GM23338 (cell line): ENCODE measurements at regions not wholly inside any gene's neighbourhood (a gene's known extent, or its start where the extent isn't known, plus 50 kb on each side); places are given as distances from the start of the nearest gene placed in this dataset.

ENCODE experiments used
- ATAC-seq: fragments of 200-7000 bp; cut with Tn5 transposase; 3 replicates; pipeline ENCODE4 v1.9.1; 2020
- DNase-seq: peaks from one replicate; pipeline ENCODE4 v3.0.0-alpha.2; 2015; ENCODE audit warnings: low spot score
- H2AFZ ChIP-seq: fragments of 200-600 bp; sonication (generic); 2 replicates; pipeline ENCODE4 v1.8.0; 2016; ENCODE audit warnings: antibody characterized with exemption, mild to moderate bottlenecking, moderate library complexity
- H3F3A ChIP-seq: fragments of 200-600 bp; sonication (generic); replicated peaks from 2 replicates; pipeline ENCODE4 v1.8.0; 2017; ENCODE audit warnings: antibody characterized with exemption, mixed run types, low read depth
- H3K27ac ChIP-seq: fragments of 200-600 bp; sonication (generic); 2 replicates; pipeline ENCODE4 v1.6.1; 2016; ENCODE audit warnings: low read depth
- H3K27me3 ChIP-seq: fragments of 200-600 bp; sonication (generic); 2 replicates; pipeline ENCODE4 v1.8.0; 2016; ENCODE audit warnings: mild to moderate bottlenecking, mixed run types, moderate library complexity; ENCODE audit not compliant: insufficient read depth
- H3K36me3 ChIP-seq: fragments of 200-600 bp; sonication (generic); 2 replicates; pipeline ENCODE4 v1.8.0; 2016; ENCODE audit warnings: mild to moderate bottlenecking; ENCODE audit not compliant: insufficient read depth
- H3K4me1 ChIP-seq: fragments of 200-600 bp; sonication (generic); 2 replicates; pipeline ENCODE4 v1.8.0; 2016; ENCODE audit warnings: mild to moderate bottlenecking, moderate library complexity; ENCODE audit not compliant: insufficient read depth
- H3K4me2 ChIP-seq: fragments of 200-600 bp; sonication (generic); 2 replicates; pipeline ENCODE4 v1.7.1; 2017; ENCODE audit warnings: mixed run types
- H3K4me3 ChIP-seq: fragments of 200-600 bp; sonication (generic); 2 replicates; pipeline ENCODE4 v1.6.1; 2016; ENCODE audit warnings: mixed run types
- H3K79me2 ChIP-seq: fragments of 200-600 bp; sonication (generic); replicated peaks from 2 replicates; pipeline ENCODE4 v1.8.0; 2017; ENCODE audit warnings: mild to moderate bottlenecking; ENCODE audit not compliant: insufficient read depth
- H3K9me2 ChIP-seq: fragments of 200-600 bp; sonication (generic); 2 replicates; pipeline ENCODE4 v1.8.0; 2017; ENCODE audit not compliant: insufficient read depth
- H4K20me1 ChIP-seq: fragments of 200-600 bp; sonication (generic); replicated peaks from 2 replicates; pipeline ENCODE4 v1.8.0; 2017; ENCODE audit warnings: mild to moderate bottlenecking; ENCODE audit not compliant: insufficient read depth
- H3K27ac Mint-ChIP-seq: 2 replicates; pipeline ENCODE4 v1.8.0; 2020; ENCODE audit warnings: inconsistent platforms, mild to moderate bottlenecking, moderate library complexity, mixed read lengths
- H3K27me3 Mint-ChIP-seq: 3 replicates; pipeline ENCODE4 v1.8.0; 2022; ENCODE audit warnings: low read depth, mild to moderate bottlenecking, moderate library complexity, mixed read lengths, inconsistent platforms; ENCODE audit not compliant: insufficient read depth, poor library complexity
- H3K36me3 Mint-ChIP-seq: 3 replicates; pipeline ENCODE4 v1.8.0; 2021; ENCODE audit warnings: low read depth, mild to moderate bottlenecking, inconsistent platforms, moderate library complexity, mixed read lengths
- H3K4me1 Mint-ChIP-seq: 3 replicates; pipeline ENCODE4 v1.8.0; 2020; ENCODE audit warnings: mild to moderate bottlenecking, inconsistent platforms, mixed read lengths
- H3K4me3 Mint-ChIP-seq: 3 replicates; pipeline ENCODE4 v1.8.0; 2021; ENCODE audit warnings: moderate library complexity, mild to moderate bottlenecking, inconsistent platforms, mixed read lengths
- H3K9me3 Mint-ChIP-seq: 3 replicates; pipeline ENCODE4 v1.8.0; 2020; ENCODE audit warnings: moderate library complexity, mild to moderate bottlenecking, inconsistent platforms, mixed read lengths
- CREB1 ChIP-seq: fragments of 250-450 bp; sonication (Bioruptor Pico); IDR thresholded peaks from 2 replicates; pipeline ENCODE4 v1.5.0; 2020; ENCODE audit warnings: low read depth, mild to moderate bottlenecking, moderate library complexity
- CTCF ChIP-seq, 2 experiments: fragments of 200-600 bp in 1 of 2; sonication (generic) in 1 of 2; conservative IDR thresholded peaks; 2 replicates each; pipeline versions ENCODE4 v1.5.1 to v1.6.1; 2016 to 2017; ENCODE audit warnings: antibody characterized with exemption in 2 of 2, low read depth in 2 of 2, mild to moderate bottlenecking in 2 of 2, moderate library complexity in 1 of 2
- ETS1 ChIP-seq: IDR thresholded peaks from 2 replicates; pipeline ENCODE4 v1.6.1; 2016; ENCODE audit warnings: antibody characterized with exemption
- EZH2 ChIP-seq: fragments of 200-600 bp; sonication (generic); IDR thresholded peaks from one replicate; pipeline ENCODE4 v1.8.0; 2017; ENCODE audit warnings: antibody characterized with exemption, mild to moderate bottlenecking, low read depth; ENCODE audit not compliant: unreplicated experiment
- EZH2phosphoT487 ChIP-seq: fragments of 200-600 bp; sonication (generic); IDR thresholded peaks from one replicate; pipeline ENCODE4 v1.8.1; 2018; ENCODE audit warnings: antibody characterized with exemption; ENCODE audit not compliant: unreplicated experiment
- JUNB ChIP-seq: IDR thresholded peaks from one replicate; pipeline ENCODE4 v1.6.1; 2016; ENCODE audit warnings: antibody characterized with exemption; ENCODE audit not compliant: unreplicated experiment
- NANOG ChIP-seq: IDR thresholded peaks from 2 replicates; pipeline ENCODE4 v1.6.1; 2016; ENCODE audit warnings: antibody characterized with exemption, borderline replicate concordance
- POLR2AphosphoS5 ChIP-seq: IDR thresholded peaks from 2 replicates; pipeline ENCODE4 v1.6.1; 2016; ENCODE audit warnings: antibody characterized with exemption, low read depth
- REST ChIP-seq: IDR thresholded peaks from one replicate; pipeline ENCODE4 v1.6.1; 2018; ENCODE audit warnings: antibody characterized with exemption; ENCODE audit not compliant: unreplicated experiment
- STAT1 ChIP-seq: IDR thresholded peaks from one replicate; pipeline ENCODE4 v1.6.1; 2016; ENCODE audit warnings: antibody characterized with exemption; ENCODE audit not compliant: unreplicated experiment
- ZNF114 ChIP-seq: fragments of 250-450 bp; sonication (Bioruptor Pico); IDR thresholded peaks from 2 replicates; pipeline ENCODE4 v1.5.0; 2020; ENCODE audit warnings: mild to moderate bottlenecking, moderate library complexity
- ZNF331 ChIP-seq: fragments of 250-450 bp; sonication (Bioruptor Pico); IDR thresholded peaks from 2 replicates; pipeline ENCODE4 v1.5.0; 2020; ENCODE audit warnings: low read depth, mild to moderate bottlenecking, moderate library complexity
- ZNF462 ChIP-seq: fragments of 250-450 bp; sonication (Bioruptor Pico); IDR thresholded peaks from 2 replicates; pipeline ENCODE4 v1.5.0; 2020; ENCODE audit warnings: mild to moderate bottlenecking, moderate library complexity

GRCh38 chr12:68094645-68095395, 64.7 kb downstream of the IFNG start:
- Histone ChIP-seq H3K4me1 (no peaks in the 10 kb centered on the region), H3F3A (no peaks in the 10 kb centered on the region), H2AFZ (no peak overlapping the region), H4K20me1 (no peaks in the 10 kb centered on the region), H3K9me2 (0 out of 2 replicates have a peak, but pooled peaks cover 3% of the 10 kb centered on the region), H3K4me2 (no peak overlapping the region), H3K79me2 (no peaks in the 10 kb centered on the region), H3K27ac (no peak overlapping the region), H3K27me3 (no peaks in the 10 kb centered on the region), H3K4me3 (no peak overlapping the region), H3K36me3 (no peaks in the 10 kb centered on the region)
- DNase-seq (no peak), ATAC-seq (no peak)
- Mint-ChIP-seq H3K4me3 (no peak overlapping the region), H3K27me3 (no peaks in the 10 kb centered on the region), H3K4me1 (peaks cover 8% of the 10 kb centered on the region), H3K36me3 (peaks cover 3% of the 10 kb centered on the region; the same call in 1 of the 3 replicates), H3K9me3 (peaks cover 3% of the 10 kb centered on the region; the same call in 2 of the 3 replicates), H3K27ac (no peak overlapping the region)
- TF ChIP-seq ZNF114 (CRISPR knock-in tag) (no peak), CTCF (conservative IDR thresholded peaks at IDR 0.05; ENCODE audit: low read depth in 2 of 2) (no peak), REST (no peak), ZNF331 (no peak), EZH2phosphoT487 (no peak), CREB1 (CRISPR knock-in tag) (no peak), ETS1 (no peak), JUNB (no peak), STAT1 (no peak), EZH2 (no peak), NANOG (no peak), POLR2AphosphoS5 (no peak), ZNF462 (CRISPR knock-in tag) (no peak)
